Peyer's patch (tissue), 4 donors: ENCODE measurements at regions not wholly inside any gene's neighbourhood (a gene's known extent, or its start where the extent isn't known, plus 50 kb on each side); places are given as distances from the start of the nearest gene placed in this dataset.

Experiments used
- DNase-seq, 3 donors: peaks; one replicate each; pipeline ENCODE4 v3.0.0-alpha.2; 2017 to 2019
- H3K27ac ChIP-seq, 4 donors: fragments of 200-600 bp; sonication (generic); one replicate each; pipeline ENCODE4 v1.5.1; 2016 to 2019
- H3K27me3 ChIP-seq, 2 donors: fragments of 200-600 bp; sonication (generic); one replicate each; pipeline ENCODE4 v1.5.1; 2019
- H3K36me3 ChIP-seq, 3 donors: fragments of 200-600 bp; sonication (generic); one replicate each; pipeline ENCODE4 v1.5.1; 2016 to 2019
- H3K4me1 ChIP-seq, 4 donors: fragments of 200-600 bp; sonication (generic); one replicate each; pipeline ENCODE4 v1.5.1; 2016 to 2019
- H3K4me3 ChIP-seq, 4 donors: fragments of 200-600 bp; sonication (generic); 1 replicate in 3 of 4; 2 replicates in 1 of 4; pipeline ENCODE4 v1.5.1; 2016 to 2019; ENCODE audit warnings: mild to moderate bottlenecking in 1 of 4
- H3K9me3 ChIP-seq, 4 donors: fragments of 200-600 bp; sonication (generic); one replicate each; pipeline ENCODE4 v1.5.1; 2016 to 2019; ENCODE audit warnings: mild to moderate bottlenecking in 1 of 4
- POLR2A ChIP-seq, 2 donors: fragments of 450-650 bp; IDR thresholded peaks; one replicate each; pipeline ENCODE4 v1.5.1; 2017; ENCODE audit warnings: antibody characterized with exemption in 2 of 2, mild to moderate bottlenecking in 2 of 2, moderate library complexity in 2 of 2
- TF ChIP-seq, protein P1 (sequence below), 6 experiments: fragments of 450-650 bp in 4 of 6; fragments of 200-600 bp in 2 of 6; sonication (generic) in 1 of 6; IDR thresholded peaks; one replicate each; pipeline ENCODE4 v1.5.1; 2017 to 2019; ENCODE audit warnings: antibody characterized with exemption in 6 of 6, mild to moderate bottlenecking in 3 of 6, moderate library complexity in 1 of 6

- DNase-seq, result peak in 1 of 3 donors; percentile 34
- Histone ChIP-seq H3K9me3 (no peaks in the 10 kb centered on the region), H3K27me3 (no peaks in the 10 kb centered on the region), H3K27ac (no peak overlapping the region), H3K4me3 (no peak overlapping the region), H3K36me3 (no peaks in the 10 kb centered on the region), H3K4me1 (no peaks in the 10 kb centered on the region)
- TF ChIP-seq, protein P1, sequence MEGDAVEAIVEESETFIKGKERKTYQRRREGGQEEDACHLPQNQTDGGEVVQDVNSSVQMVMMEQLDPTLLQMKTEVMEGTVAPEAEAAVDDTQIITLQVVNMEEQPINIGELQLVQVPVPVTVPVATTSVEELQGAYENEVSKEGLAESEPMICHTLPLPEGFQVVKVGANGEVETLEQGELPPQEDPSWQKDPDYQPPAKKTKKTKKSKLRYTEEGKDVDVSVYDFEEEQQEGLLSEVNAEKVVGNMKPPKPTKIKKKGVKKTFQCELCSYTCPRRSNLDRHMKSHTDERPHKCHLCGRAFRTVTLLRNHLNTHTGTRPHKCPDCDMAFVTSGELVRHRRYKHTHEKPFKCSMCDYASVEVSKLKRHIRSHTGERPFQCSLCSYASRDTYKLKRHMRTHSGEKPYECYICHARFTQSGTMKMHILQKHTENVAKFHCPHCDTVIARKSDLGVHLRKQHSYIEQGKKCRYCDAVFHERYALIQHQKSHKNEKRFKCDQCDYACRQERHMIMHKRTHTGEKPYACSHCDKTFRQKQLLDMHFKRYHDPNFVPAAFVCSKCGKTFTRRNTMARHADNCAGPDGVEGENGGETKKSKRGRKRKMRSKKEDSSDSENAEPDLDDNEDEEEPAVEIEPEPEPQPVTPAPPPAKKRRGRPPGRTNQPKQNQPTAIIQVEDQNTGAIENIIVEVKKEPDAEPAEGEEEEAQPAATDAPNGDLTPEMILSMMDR (IDR thresholded peaks at IDR 0.05), result no peak
- no peak for TF ChIP-seq POLR2A (IDR thresholded peaks at IDR 0.05)
These were observed 314.9 kb downstream of the TMEM121 start for GRCh38 chr14:105841022-105842009.

DNA sequence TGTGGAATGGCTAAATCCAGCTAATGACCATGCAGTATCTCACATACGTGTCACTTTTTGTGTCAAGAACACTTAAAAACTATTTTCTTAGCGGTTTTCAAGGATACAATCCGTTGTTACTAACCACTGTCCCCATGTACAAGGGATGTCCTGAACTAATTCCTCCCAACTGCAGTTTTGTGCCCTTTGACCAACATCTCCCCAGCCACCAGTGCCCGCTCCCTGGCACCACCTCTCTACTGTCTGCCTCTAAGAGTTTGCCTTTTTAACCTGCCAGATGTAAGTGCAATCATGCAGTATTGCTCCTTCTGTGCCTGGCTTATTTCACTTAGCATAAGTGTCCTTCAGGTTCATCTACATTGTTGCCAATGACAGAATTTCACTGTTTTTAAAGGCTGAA is 315.7 kb downstream of the TMEM121 start:
- TF ChIP-seq, protein P1 (IDR thresholded peaks at IDR 0.05), result no peak
- no peaks in the 10 kb centered on the region for H3K9me3 ChIP-seq
- H3K36me3 ChIP-seq, result no peaks in the 10 kb centered on the region
- H3K4me3 ChIP-seq, result no peak overlapping the region
- H3K27ac ChIP-seq, result no peak overlapping the region
- H3K4me1 ChIP-seq, result no peaks in the 10 kb centered on the region
- no peaks in the 10 kb centered on the region for H3K27me3 ChIP-seq
- DNase-seq, result no peak

- Histone ChIP-seq H3K36me3 (no peaks in the 10 kb centered on the region), H3K27me3 (no peaks in the 10 kb centered on the region), H3K27ac (no peak overlapping the region), H3K9me3 (no peaks in the 10 kb centered on the region), H3K4me3 (no peak overlapping the region), H3K4me1 (no peaks in the 10 kb centered on the region)
- TF ChIP-seq POLR2A (IDR thresholded peaks at IDR 0.05), result no peak
- TF ChIP-seq, protein P1 (IDR thresholded peaks at IDR 0.05), result no peak
- peak in 1 of 3 donors; percentile 26 for DNase-seq
These were observed 317.2 kb downstream of the TMEM121 start for GRCh38 chr14:105843444-105844046.

- peak in 1 of 3 donors; percentile 38 for DNase-seq
- Histone ChIP-seq H3K9me3 (no peaks in the 10 kb centered on the region), H3K4me1 (no peaks in the 10 kb centered on the region), H3K27ac (no peak overlapping the region), H3K27me3 (no peaks in the 10 kb centered on the region), H3K4me3 (no peak overlapping the region), H3K36me3 (no peaks in the 10 kb centered on the region)
- TF ChIP-seq, protein P1 (IDR thresholded peaks at IDR 0.05), result no peak
- no peak for TF ChIP-seq POLR2A (IDR thresholded peaks at IDR 0.05)
These were observed 317.8 kb downstream of the TMEM121 start for GRCh38 chr14:105844047-105844630.

DNA sequence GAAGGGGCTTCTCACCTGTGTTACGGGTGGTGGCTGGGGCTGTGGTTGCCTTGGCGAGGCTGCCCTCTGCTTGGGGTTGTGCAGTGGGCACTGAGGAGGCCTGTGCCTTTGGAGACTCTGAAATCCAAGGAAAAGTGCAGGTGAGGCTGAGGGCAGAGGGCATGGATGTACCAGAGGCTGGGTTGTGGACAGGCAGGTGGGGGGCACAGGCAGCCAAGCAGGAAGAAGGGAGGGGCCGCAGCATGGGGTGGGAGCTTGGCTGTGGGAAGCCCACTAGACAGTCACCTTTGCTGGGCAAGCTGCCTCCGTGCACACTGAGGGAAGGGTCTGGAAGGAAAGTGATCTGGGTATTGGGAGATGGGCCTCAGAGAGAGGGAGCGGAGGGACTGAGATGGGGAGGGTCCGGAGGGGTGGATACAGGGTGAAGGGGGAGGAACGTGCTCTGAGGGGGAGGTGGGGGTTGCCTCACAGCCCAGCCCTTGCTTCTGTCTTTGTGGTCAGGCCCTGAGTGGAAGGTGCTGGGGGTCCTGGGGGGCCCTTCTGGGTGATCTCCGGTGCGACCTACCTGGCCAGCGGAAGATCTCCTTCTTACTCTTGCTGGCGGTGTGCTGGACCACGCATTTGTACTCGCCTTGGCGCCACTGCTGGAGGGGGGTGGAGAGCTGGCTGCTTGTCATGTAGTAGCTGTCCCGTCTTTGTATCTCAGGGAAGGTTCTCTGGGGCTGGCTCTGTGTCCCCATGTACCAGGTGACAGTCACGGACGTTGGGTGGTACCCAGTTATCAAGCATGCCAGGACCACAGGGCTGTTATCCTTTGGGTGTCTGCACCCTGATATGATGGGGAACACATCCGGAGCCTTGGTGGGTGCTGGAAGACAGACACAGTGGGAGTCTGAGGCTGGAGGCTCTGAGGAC is 318.7 kb downstream of the TMEM121 start:
- H3K4me3 ChIP-seq, result no peak overlapping the region
- H3K36me3 ChIP-seq, result no peaks in the 10 kb centered on the region
- H3K27me3 ChIP-seq, result no peaks in the 10 kb centered on the region
- TF ChIP-seq POLR2A (IDR thresholded peaks at IDR 0.05), result no peak
- TF ChIP-seq, protein P1 (IDR thresholded peaks at IDR 0.05), result no peak
- H3K9me3 ChIP-seq, result no peaks in the 10 kb centered on the region
- no peak overlapping the region for H3K27ac ChIP-seq
- no peaks in the 10 kb centered on the region for H3K4me1 ChIP-seq
- no peak for DNase-seq
